ENCODE measurements at regions not wholly inside any gene's neighbourhood (a gene's known extent, or its start where the extent isn't known, plus 50 kb on each side); places are given as distances from the start of the nearest gene placed in this dataset.

DNA sequence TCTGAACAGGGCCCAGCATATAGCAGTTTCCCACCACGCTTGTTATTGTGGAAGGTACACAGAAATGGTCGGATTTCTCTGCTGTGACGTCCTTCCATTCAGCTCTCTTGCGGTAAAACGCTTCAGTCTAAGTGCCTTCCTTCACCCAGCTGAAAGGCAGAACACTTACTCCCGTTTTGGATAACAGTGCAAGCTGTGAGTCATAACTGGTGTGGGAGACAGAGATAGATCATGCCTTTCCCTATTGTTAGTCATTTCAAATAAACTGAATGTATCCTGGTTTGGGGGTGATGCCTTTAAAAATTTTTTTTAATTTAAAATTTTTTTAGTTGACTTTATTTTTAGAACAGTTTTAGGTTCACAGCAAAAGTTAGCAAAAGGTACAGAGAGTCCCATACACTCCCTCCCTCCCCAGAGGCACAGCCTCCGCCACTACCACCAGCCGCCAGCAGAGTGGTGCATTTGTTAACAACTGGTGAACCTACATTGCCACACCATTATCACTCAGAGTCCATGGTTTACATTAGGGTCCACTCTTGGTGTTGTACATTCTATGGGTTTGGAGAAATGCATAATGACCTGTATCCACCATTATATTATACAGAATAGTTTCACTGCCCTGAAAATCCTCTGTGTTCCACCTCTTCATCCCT lies 94.9 kb upstream of the NSMCE3 start:
- no peak for DNase-seq (ENCODE audit: low spot score)

GRCh38 chr15:29361560-29361959 lies 91.9 kb upstream of the NSMCE3 start:
- DNase-seq (ENCODE audit: low spot score) = no peak

- DNase-seq (ENCODE audit: low spot score) = no peak
These were observed 90.5 kb upstream of the NSMCE3 start for GRCh38 chr15:29360152-29360551.

DNA sequence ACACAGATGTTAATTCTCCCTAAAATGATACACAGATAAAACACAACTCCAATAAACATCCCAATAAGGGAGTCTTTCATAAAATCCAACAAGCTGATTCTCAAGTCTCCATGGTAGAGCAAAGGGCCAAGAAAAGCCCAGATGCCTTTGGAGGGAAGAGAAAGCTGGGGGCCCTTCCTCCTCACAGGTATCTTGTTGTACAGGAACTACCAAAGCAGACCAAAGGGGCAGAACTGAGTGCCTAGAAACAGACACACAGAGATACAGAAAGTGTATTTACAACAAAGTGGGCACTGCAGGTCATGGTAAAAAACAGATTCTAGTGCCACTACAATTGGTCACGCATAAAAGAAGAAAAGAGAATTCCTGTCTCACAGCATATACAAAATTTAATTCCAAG lies 87.2 kb upstream of the NSMCE3 start:
- DNase-seq (ENCODE audit: low spot score) = no peak

- no peak for DNase-seq (ENCODE audit: low spot score)
These were observed 85.9 kb upstream of the NSMCE3 start for GRCh38 chr15:29355477-29355876.

DNA sequence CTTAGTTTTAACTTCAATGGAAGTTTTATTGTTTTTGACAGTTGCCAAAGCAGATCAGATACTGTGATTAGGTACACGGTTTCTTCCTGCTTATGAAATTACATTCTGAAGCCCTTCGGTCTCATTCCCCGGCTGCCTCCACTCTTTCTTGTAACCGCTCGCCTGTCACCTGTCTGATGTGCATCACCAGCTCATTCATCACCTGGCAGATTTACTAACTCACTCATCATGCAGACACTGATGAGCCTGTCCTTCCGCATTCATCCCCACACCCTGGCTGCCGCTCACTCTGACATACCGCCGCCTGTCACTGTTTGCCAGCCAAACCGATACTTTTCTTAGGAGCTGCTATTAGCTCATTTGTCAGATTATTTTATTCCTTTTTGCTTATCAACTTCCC lies 82.8 kb upstream of the NSMCE3 start:
- DNase-seq (ENCODE audit: low spot score) = no peak

GRCh38 chr15:29349196-29349595 lies 79.6 kb upstream of the NSMCE3 start:
- no peak for DNase-seq (ENCODE audit: low spot score)

DNA sequence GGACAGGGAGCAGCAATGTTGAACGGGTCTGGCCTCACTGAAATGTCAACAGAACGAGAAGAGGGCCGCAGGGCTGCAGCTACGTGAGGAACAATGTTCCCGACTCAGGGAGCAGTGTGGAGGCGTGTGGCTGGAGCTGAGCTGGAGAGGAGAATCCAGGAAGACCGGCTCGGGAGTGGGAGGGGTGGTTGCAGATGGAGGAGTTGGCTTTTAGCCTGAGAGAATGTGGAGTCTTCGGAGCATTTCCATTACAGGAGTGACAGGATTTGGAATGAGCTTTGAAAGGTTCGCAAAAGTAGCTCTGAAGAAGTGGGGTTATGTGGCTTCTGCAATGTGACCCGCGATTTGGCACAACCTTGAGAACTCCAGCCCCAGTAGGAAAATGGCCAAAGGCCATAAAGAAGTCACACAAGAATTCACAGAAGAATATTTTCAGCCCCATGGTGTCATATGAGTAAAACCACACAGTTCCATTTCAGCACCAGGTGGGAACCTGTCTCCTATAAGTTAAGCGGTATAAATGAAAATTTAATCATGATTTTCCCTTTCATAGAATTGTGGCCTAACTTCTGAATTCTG lies 78.8 kb upstream of the NSMCE3 start:
- DNase-seq (ENCODE audit: low spot score) = no peak

- DNase-seq (ENCODE audit: low spot score) = no peak
These were observed 77.4 kb upstream of the NSMCE3 start for GRCh38 chr15:29346998-29347397.

GRCh38 chr15:29345549-29346525 lies 76.2 kb upstream of the NSMCE3 start:
- no peak for DNase-seq (ENCODE audit: low spot score)

DNA sequence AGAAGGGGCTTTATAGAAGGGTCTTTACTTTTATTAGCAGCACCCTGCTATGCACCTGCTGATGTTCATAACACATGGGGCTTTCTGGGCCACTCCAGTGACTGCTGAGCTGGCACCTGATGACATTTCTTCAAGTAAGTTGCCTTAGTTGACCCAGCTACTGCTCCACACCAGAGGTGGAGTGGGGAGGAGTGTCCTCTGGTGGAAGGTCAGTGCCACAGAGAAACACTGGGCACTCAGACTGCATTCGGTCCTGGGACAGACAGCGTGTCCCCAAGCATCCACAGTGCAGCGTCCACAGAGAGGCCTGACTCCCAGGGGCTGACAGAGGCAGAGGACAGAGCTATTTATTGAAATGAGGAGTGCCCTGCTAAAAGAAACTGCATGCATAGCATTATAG lies 74.9 kb upstream of the NSMCE3 start:
- DNase-seq (ENCODE audit: low spot score) = no peak

- no peak for DNase-seq (ENCODE audit: low spot score)
These were observed 73.6 kb upstream of the NSMCE3 start for GRCh38 chr15:29343229-29343628.

- DNase-seq (ENCODE audit: low spot score) = no peak
These were observed 72.6 kb upstream of the NSMCE3 start for GRCh38 chr15:29342201-29342600.

DNA sequence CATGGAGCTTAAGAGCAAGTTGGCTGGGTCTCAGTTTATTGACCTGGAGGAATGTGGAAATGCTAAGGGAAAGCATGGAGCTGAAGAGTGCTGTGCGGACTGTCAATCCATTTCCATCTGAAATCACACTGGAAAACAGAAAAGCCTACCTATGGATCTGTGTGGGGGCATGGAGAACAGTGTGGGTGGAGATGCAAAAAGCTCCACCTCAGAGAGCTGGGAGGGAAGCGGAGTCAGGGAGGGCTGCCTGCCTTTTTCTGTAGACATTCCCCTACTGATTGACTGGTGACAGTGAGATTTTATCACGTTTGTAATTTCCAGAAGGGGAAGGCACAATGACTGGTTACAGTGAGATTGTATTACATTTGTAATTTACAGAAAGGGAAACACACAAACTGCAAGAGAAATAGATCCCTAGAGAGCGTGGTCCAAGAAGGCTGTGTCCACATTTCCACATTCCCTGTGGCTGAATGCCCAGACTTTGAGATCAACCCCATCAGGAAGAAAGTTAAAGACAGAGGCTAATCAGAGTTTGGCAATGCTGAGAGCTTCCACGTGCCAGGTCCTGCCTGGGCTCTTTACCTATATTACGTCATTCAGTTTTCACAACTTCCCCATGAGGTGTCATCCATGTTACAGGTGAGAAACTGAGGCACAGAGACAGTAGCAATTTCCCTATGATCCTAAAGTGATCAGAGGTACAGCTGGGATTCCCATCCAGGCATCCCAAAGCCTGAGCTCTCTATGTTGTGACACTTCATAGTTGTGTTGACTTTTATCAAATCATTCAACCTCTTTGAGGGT lies 67.7 kb upstream of the NSMCE3 start:
- no peak for DNase-seq (ENCODE audit: low spot score)

GRCh38 chr15:29334544-29334943 lies 64.9 kb upstream of the NSMCE3 start:
- no peak for DNase-seq (ENCODE audit: low spot score)

- DNase-seq (ENCODE audit: low spot score) = no peak
These were observed 63.6 kb upstream of the NSMCE3 start for GRCh38 chr15:29333261-29333660.

- no peak for DNase-seq (ENCODE audit: low spot score)
These were observed 62.0 kb upstream of the NSMCE3 start for GRCh38 chr15:29331669-29332068.

- DNase-seq (ENCODE audit: low spot score) = no peak
These were observed 61.4 kb upstream of the NSMCE3 start for GRCh38 chr15:29331071-29331470.

GRCh38 chr15:29324746-29325145 lies 55.1 kb upstream of the NSMCE3 start:
- no peak for DNase-seq (ENCODE audit: low spot score)

- no peak for DNase-seq (ENCODE audit: low spot score)
These were observed 53.9 kb upstream of the NSMCE3 start for GRCh38 chr15:29323557-29323956.

GRCh38 chr15:29322415-29322814 lies 52.8 kb upstream of the NSMCE3 start:
- DNase-seq (ENCODE audit: low spot score) = no peak

DNA sequence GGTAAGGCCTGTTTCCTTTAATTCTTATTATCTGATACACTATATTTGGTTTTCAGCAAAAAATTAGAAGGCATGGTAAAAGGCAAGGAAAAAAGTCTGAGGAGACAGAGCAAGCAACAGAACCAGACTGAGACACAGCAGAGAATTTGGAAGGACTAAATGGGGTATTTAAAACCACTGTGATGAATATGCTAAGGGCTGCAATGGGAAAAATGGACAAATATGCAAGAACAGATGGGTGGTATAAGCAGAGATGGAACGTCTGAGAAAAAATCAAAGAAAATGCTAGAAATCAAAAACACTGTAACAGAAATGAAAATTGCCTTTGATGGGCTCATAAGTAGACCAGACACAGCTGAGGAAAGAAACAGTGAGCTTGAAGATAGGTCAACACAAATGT lies 50.8 kb upstream of the NSMCE3 start:
- DNase-seq (ENCODE audit: low spot score) = no peak
